GM21367 (cell line): ENCODE measurements at regions not wholly inside any gene's neighbourhood (a gene's known extent, or its start where the extent isn't known, plus 50 kb on each side); places are given as distances from the start of the nearest gene placed in this dataset.
A peak's percentile ranks its signal among the peaks of the same experiment; 100 is the strongest.

Experiments used
- ATAC-seq: cut with Tn5 transposase; IDR thresholded peaks from one replicate; pipeline ENCODE4 v1.9.1; 2021; ENCODE audit not compliant: unreplicated experiment

- ATAC-seq: no peak
These were observed 220.3 kb downstream of the OR13H1 start for GRCh38 chrX:131764216-131764615.

GRCh38 chrX:131778269-131779218, 234.7 kb downstream of the OR13H1 start:
- ATAC-seq: no peak

GRCh38 chrX:131779306-131779705, 235.4 kb downstream of the OR13H1 start:
- ATAC-seq: no peak

GRCh38 chrX:131779741-131780140, 235.9 kb downstream of the OR13H1 start:
- ATAC-seq: no peak

GRCh38 chrX:131782646-131783045, 238.8 kb downstream of the OR13H1 start:
- ATAC-seq: no peak

- no peak for ATAC-seq
These were observed 239.4 kb upstream of the STK26 start for GRCh38 chrX:131783555-131784308.

GRCh38 chrX:131789664-131790063, 233.4 kb upstream of the STK26 start:
- peak; percentile 65 for ATAC-seq

- ATAC-seq: no peak
These were observed 231.3 kb upstream of the STK26 start for GRCh38 chrX:131791608-131792355.

- no peak for ATAC-seq
These were observed 230.7 kb upstream of the STK26 start for GRCh38 chrX:131792356-131792749.

GRCh38 chrX:131792789-131793462, 230.2 kb upstream of the STK26 start:
- no peak for ATAC-seq

- no peak for ATAC-seq
These were observed 227.5 kb upstream of the STK26 start for GRCh38 chrX:131795442-131796229.

GRCh38 chrX:131801066-131801465, 222.0 kb upstream of the STK26 start:
- no peak for ATAC-seq

- ATAC-seq: no peak
These were observed 221.2 kb upstream of the STK26 start for GRCh38 chrX:131801911-131802310.

GRCh38 chrX:131802836-131803626, 220.1 kb upstream of the STK26 start:
- ATAC-seq: no peak

- peak; percentile 77 for ATAC-seq
These were observed 210.0 kb upstream of the STK26 start for GRCh38 chrX:131812847-131813825.

- peak; percentile 43 for ATAC-seq
These were observed 206.5 kb upstream of the STK26 start for GRCh38 chrX:131816551-131817136.

- ATAC-seq: no peak
These were observed 204.7 kb upstream of the STK26 start for GRCh38 chrX:131818297-131818936.
